Neural progenitor cell (in vitro differentiated cells): ENCODE measurements at regions not wholly inside any gene's neighbourhood (a gene's known extent, or its start where the extent isn't known, plus 50 kb on each side); places are given as distances from the start of the nearest gene placed in this dataset.

Experiments
- CTCF ChIP-seq: fragments of 200-600 bp; sonication (generic); IDR thresholded peaks from 2 replicates; pipeline ENCODE4 v1.5.1; 2017; ENCODE audit warnings: antibody characterized with exemption, mild to moderate bottlenecking
- EZH2 ChIP-seq: fragments of 200-600 bp; sonication (generic); IDR thresholded peaks from 2 replicates; pipeline ENCODE4 v1.6.1; 2017; ENCODE audit warnings: antibody characterized with exemption, mild to moderate bottlenecking, moderate library complexity

- TF ChIP-seq CTCF = no peak
- no peak for TF ChIP-seq EZH2
Measured at GRCh38 chr7:25849500-25850184, 302.4 kb upstream of the NFE2L3 start.
